ENCODE measurements at regions not wholly inside any gene's neighbourhood (a gene's known extent, or its start where the extent isn't known, plus 50 kb on each side); places are given as distances from the start of the nearest gene placed in this dataset.

DNA sequence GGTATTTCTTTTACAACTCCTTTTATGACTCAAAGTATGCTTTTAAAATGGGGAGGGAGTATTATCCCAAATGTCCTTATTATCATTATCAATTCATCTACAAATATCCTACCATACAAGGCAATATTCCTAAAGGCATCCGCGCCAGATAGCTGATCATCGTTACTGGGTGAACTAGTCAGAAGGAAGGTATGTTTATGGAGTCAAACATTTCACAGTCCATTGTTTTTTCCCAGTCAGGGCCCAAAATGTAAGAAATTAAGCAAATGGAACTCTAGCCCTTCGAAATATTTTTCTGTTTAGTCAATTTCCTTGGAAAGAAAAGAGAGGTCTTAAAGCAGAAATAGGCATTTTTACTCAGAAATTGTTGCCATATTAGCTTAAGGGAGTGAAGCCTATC is 188.5 kb upstream of the CCNG1 start:
- Histone ChIP-seq H3K4me3 (no peak overlapping the region), H3K27me3 (no peaks in the 10 kb centered on the region), H3K4me1 (no peaks in the 10 kb centered on the region), H3K36me3 (no peaks in the 10 kb centered on the region), H3K27ac (no peak overlapping the region), H3K9me3 (peaks cover 0 to 2% of the 10 kb centered on the region in 2 donors)
- TF ChIP-seq, protein P1, sequence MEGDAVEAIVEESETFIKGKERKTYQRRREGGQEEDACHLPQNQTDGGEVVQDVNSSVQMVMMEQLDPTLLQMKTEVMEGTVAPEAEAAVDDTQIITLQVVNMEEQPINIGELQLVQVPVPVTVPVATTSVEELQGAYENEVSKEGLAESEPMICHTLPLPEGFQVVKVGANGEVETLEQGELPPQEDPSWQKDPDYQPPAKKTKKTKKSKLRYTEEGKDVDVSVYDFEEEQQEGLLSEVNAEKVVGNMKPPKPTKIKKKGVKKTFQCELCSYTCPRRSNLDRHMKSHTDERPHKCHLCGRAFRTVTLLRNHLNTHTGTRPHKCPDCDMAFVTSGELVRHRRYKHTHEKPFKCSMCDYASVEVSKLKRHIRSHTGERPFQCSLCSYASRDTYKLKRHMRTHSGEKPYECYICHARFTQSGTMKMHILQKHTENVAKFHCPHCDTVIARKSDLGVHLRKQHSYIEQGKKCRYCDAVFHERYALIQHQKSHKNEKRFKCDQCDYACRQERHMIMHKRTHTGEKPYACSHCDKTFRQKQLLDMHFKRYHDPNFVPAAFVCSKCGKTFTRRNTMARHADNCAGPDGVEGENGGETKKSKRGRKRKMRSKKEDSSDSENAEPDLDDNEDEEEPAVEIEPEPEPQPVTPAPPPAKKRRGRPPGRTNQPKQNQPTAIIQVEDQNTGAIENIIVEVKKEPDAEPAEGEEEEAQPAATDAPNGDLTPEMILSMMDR (IDR thresholded peaks at IDR 0.05), result no peak
- DNase-seq (no peak), ATAC-seq (no peak)
- intact Hi-C loops (cut with DNase I), result no loop called here

DNA sequence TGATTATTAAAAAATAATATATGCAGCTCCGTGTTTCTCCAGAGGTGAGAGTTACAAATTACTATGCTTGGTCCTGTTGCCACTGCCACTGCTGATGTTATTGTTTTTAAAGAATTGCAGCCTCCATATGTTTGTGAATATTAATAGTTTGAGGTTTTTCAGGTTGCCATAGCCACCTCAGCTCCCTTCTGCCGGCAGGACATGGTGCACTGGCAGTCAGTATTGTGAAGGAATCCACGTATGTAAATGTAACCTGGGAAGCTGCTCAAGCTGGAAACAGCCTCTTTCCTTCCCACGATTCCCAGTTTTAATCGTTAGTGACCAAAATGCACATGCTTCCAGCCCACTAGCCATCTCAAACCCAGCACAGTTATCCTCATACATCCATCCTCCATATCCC is 184.4 kb upstream of the CCNG1 start:
- ATAC-seq, result no peak
- Histone ChIP-seq H3K4me3 (no peak overlapping the region), H3K27me3 (no peaks in the 10 kb centered on the region), H3K4me1 (no peaks in the 10 kb centered on the region), H3K27ac (no peak overlapping the region), H3K36me3 (no peaks in the 10 kb centered on the region), H3K9me3 (peaks cover 0 to 2% of the 10 kb centered on the region in 2 donors)
- DNase-seq, result no peak
- TF ChIP-seq, protein P1 (IDR thresholded peaks at IDR 0.05), result no peak
- intact Hi-C loops (cut with DNase I), result no loop called here

DNA sequence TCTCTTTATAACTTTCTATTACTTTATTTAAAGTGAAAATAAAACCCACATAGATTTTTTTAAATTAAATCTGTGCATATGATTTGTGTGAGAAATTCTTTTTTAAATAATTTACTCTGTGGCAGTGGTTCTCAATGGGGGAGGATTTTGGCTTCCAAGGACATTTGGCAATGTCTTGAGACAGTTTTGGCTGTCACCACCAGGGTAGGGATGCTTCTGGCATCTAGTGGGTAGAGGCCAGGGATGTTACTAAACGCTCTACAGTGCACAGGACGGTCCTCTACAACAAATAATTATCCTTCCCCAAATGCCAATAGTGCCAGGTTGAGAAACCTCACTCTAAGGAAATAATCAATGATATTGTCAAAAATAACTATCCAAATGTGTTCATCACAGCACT is 177.9 kb upstream of the CCNG1 start:
- Histone ChIP-seq H3K4me3 (no peak overlapping the region), H3K27ac (no peak overlapping the region), H3K36me3 (no peaks in the 10 kb centered on the region), H3K4me1 (no peaks in the 10 kb centered on the region), H3K27me3 (no peaks in the 10 kb centered on the region), H3K9me3 (peaks cover 0 to 4% of the 10 kb centered on the region in 2 donors)
- intact Hi-C loops (cut with DNase I), result no loop called here
- DNase-seq (no peak), ATAC-seq (no peak)
- TF ChIP-seq, protein P1 (IDR thresholded peaks at IDR 0.05), result no peak

DNA sequence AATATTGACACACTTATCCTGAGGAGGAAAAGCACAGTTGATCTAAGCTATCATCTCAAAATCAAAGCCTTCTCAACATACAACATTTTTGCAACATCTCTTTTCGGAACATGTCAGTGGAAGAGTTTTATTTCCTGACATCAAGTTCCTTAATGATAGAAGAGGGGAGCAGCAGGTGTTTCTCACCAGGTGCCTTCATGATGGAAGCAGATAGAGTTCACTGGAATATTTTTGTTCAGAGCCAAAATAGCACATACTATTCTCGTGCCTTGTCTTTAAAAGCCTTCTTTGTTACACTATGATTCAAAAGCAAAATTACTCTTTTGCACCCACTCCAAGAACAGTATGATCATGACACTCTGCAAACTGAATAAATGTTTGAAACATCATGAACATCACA is 176.9 kb upstream of the CCNG1 start:
- Histone ChIP-seq H3K9me3 (peaks cover 0 to 4% of the 10 kb centered on the region in 2 donors), H3K4me3 (no peak overlapping the region), H3K4me1 (no peaks in the 10 kb centered on the region), H3K27me3 (no peaks in the 10 kb centered on the region), H3K27ac (no peak overlapping the region), H3K36me3 (no peaks in the 10 kb centered on the region)
- DNase-seq, result no peak
- ATAC-seq, result no peak
- intact Hi-C loops (cut with DNase I), result no loop called here
- TF ChIP-seq, protein P1 (IDR thresholded peaks at IDR 0.05), result no peak

DNA sequence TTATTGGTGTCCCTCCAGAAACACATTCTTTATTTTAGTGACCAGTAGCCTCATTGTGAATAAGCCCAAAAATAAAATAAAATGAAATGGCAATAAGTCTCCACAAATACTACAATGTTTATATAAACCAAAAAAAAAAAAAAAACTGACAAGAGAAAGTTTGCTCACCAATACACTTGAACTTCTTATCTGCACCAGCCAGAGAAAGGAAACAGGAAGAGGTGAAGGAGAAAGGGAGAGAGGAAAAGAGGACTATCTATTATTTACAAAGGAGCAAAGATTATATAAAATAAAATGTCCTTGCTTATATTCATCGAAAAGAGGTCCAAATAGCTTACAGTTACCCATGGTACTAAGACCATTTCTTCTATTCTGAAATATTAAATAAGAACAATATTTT is 176.4 kb upstream of the CCNG1 start:
- intact Hi-C loops (cut with DNase I), result no loop called here
- Histone ChIP-seq H3K36me3 (no peaks in the 10 kb centered on the region), H3K27me3 (no peaks in the 10 kb centered on the region), H3K9me3 (peaks cover 0 to 4% of the 10 kb centered on the region in 2 donors), H3K27ac (no peak overlapping the region), H3K4me1 (no peaks in the 10 kb centered on the region), H3K4me3 (no peak overlapping the region)
- TF ChIP-seq, protein P1 (IDR thresholded peaks at IDR 0.05), result no peak
- ATAC-seq (no peak), DNase-seq (no peak)

All from left lung (tissue), 4 donors.